ENCODE measurements at regions not wholly inside any gene's neighbourhood (a gene's known extent, or its start where the extent isn't known, plus 50 kb on each side); places are given as distances from the start of the nearest gene placed in this dataset.

DNA sequence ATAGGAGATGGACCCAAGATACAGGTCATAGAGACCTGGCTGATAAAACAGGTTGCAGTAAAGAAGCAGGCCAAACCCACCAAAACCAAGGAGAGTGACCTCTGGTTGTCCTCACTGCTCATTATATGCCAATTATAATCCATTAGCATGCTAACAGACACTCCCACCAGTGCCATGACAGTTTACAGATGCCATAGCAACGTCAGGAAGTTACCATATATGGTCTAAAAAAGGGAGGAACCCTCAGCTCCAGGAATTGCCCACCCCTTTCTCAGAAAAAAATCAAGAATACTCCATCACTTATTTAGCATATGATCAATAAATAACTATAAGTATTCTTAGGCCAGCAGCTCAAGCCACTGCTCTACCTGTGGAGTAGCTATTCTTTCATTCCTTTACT is 574.7 kb upstream of the ID2 start:
- H3K4me3 Mint-ChIP-seq = no peak overlapping the region
- POLR2A ChIA-PET = no interaction called here
- no peaks in the 10 kb centered on the region for H3K4me1 Mint-ChIP-seq
- intact Hi-C loops (cut with micrococcal nuclease) = no loop called here
- no peak overlapping the region for H3K27ac Mint-ChIP-seq
- no peak for TF ChIP-seq CTCF (IDR thresholded peaks at IDR 0.05)
- H3K27me3 Mint-ChIP-seq = peaks cover 25% of the 10 kb centered on the region
- no peaks in the 10 kb centered on the region for H3K9me3 Mint-ChIP-seq
- DNase-seq = no peak
- CTCF ChIA-PET = no interaction called here
- H3K36me3 Mint-ChIP-seq (ENCODE audit: low read depth) = no peaks in the 10 kb centered on the region
- ATAC-seq (ENCODE audit: low read depth) = no peak

- DNase-seq (no peak), ATAC-seq (ENCODE audit: low read depth) (no peak)
- Mint-ChIP-seq H3K27me3 (peaks cover 28% of the 10 kb centered on the region), H3K4me3 (no peak overlapping the region), H3K4me1 (no peaks in the 10 kb centered on the region), H3K27ac (no peak overlapping the region), H3K9me3 (no peaks in the 10 kb centered on the region), H3K36me3 (ENCODE audit: low read depth) (no peaks in the 10 kb centered on the region)
- POLR2A ChIA-PET = no interaction called here
- CTCF ChIA-PET = no interaction called here
- intact Hi-C loops (cut with micrococcal nuclease) = no loop called here
- TF ChIP-seq CTCF (IDR thresholded peaks at IDR 0.05) = no peak
Measured at GRCh38 chr2:8107621-8108378, 574.1 kb upstream of the ID2 start.

GRCh38 chr2:8110716-8111115 is 571.1 kb upstream of the ID2 start:
- Mint-ChIP-seq H3K9me3 (no peaks in the 10 kb centered on the region), H3K27ac (no peak overlapping the region), H3K4me3 (no peak overlapping the region), H3K4me1 (no peaks in the 10 kb centered on the region), H3K27me3 (peaks cover 36% of the 10 kb centered on the region), H3K36me3 (ENCODE audit: low read depth) (no peaks in the 10 kb centered on the region)
- intact Hi-C loops (cut with micrococcal nuclease) = no loop called here
- ChIA-PET POLR2A (no interaction called here), CTCF (no interaction called here)
- ATAC-seq (ENCODE audit: low read depth) = no peak
- DNase-seq = no peak
- TF ChIP-seq CTCF (IDR thresholded peaks at IDR 0.05) = no peak

DNA sequence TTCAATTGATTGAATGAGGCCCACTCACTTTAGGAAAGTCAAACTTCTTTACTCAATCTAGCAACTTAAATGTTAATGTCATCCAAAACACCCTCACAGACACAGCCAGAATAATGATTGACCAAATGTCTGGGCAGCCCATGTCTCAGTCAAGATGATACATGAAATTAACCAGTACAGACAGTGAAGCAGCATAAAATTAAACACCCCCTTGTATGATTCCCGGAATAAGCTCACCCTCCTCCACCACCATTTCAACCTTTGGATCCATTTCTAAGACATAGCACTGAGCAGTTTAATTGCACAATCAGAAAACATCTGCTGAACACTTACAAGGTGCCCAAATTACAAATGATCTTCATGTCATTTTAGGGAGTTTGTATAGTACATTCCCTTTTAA is 570.7 kb upstream of the ID2 start:
- H3K9me3 Mint-ChIP-seq = no peaks in the 10 kb centered on the region
- no peak for TF ChIP-seq CTCF (IDR thresholded peaks at IDR 0.05)
- no peaks in the 10 kb centered on the region for H3K36me3 Mint-ChIP-seq (ENCODE audit: low read depth)
- H3K27ac Mint-ChIP-seq = no peak overlapping the region
- intact Hi-C loops (cut with micrococcal nuclease) = no loop called here
- no peak for DNase-seq
- no peak overlapping the region for H3K4me3 Mint-ChIP-seq
- ChIA-PET CTCF (no interaction called here), POLR2A (no interaction called here)
- H3K4me1 Mint-ChIP-seq = peaks cover 1% of the 10 kb centered on the region
- H3K27me3 Mint-ChIP-seq = peaks cover 37% of the 10 kb centered on the region
- no peak for ATAC-seq (ENCODE audit: low read depth)

- no peak for ATAC-seq (ENCODE audit: low read depth)
- H3K4me1 Mint-ChIP-seq = peaks cover 4% of the 10 kb centered on the region
- H3K36me3 Mint-ChIP-seq (ENCODE audit: low read depth) = no peaks in the 10 kb centered on the region
- no peak for TF ChIP-seq CTCF (IDR thresholded peaks at IDR 0.05)
- H3K27ac Mint-ChIP-seq = no peak overlapping the region
- DNase-seq = no peak
- CTCF ChIA-PET = no interaction called here
- H3K27me3 Mint-ChIP-seq = peaks cover 25% of the 10 kb centered on the region
- POLR2A ChIA-PET = no interaction called here
- intact Hi-C loops (cut with micrococcal nuclease) = no loop called here
- H3K4me3 Mint-ChIP-seq = no peak overlapping the region
- H3K9me3 Mint-ChIP-seq = no peaks in the 10 kb centered on the region
Measured at GRCh38 chr2:8115456-8115855, 566.4 kb upstream of the ID2 start.

Data from activated B cell treated with CpG ODN at 0.5 μM for 24 hours (primary cell).